HG03095 (cell line): ENCODE measurements at regions not wholly inside any gene's neighbourhood (a gene's known extent, or its start where the extent isn't known, plus 50 kb on each side); places are given as distances from the start of the nearest gene placed in this dataset.

Experiments
- ATAC-seq: cut with Tn5 transposase; IDR thresholded peaks from one replicate; pipeline ENCODE4 v1.9.1; 2021; ENCODE audit warnings: moderate library complexity; ENCODE audit not compliant: unreplicated experiment

DNA sequence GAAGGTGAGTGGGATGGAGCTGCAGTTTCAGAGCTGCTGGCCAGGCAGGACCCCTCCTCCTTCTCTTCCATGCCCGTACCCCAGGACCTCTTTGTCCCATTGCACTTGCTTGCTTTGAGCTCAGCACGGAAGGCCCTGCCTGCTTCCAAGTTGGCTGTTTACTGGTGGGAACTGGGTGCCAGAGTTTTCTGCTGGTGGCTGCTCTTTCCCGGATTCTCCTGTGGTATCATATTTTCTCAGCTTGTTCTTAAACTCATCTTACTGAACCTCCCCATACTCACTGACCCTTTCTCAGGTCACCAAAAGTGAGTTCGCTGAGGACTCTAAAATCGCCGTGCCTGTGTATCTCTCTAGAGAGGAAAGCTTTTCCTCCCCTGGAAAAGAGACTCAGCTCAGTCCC lies 297.7 kb upstream of the TNP1 start:
- no peak for ATAC-seq

- ATAC-seq: no peak
Observed at GRCh38 chr2:217156801-217157200, 296.9 kb upstream of the TNP1 start.

- no peak for ATAC-seq
Observed at GRCh38 chr2:217154923-217155322, 295.1 kb upstream of the TNP1 start.

DNA sequence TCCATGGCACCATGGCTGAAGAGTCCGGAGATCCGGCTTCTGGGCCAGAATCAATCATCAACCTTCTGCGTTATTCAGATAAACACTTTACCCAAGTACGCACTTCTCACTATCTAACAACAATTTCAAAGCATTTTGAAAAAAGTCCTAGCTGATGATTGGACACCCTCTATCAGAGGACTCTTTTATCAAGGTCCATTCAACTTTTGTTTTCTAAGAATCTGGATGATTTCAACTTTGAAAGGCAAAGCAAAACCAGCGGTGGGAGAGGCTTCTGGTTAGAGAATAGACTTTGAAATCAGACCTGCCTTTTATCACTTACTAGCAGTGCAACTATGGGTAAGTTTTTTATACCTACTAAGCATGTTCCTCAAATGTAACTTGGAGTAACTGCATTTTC lies 293.6 kb upstream of the TNP1 start:
- ATAC-seq: no peak

- ATAC-seq: no peak
Observed at GRCh38 chr2:217152831-217153230, 293.0 kb upstream of the TNP1 start.

GRCh38 chr2:217151509-217152206 lies 291.8 kb upstream of the TNP1 start:
- ATAC-seq: no peak

DNA sequence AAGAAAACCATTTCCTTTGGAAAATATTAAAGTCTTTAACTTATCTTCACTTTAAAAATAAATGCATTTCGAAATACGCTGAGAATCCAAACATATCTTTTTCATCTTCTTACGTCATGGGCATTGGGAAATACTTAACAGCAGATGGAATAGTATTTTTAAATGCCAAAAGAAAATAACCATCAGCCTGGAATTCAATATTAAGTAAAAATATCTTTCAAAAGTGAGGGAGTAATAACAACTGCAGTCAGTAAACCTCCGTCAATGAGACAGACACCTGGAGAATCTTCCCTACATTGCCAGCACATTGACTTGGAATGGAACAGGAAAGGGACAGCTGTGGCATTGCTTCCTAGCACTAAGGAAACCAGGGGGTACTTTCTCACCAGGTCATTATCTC lies 290.4 kb upstream of the TNP1 start:
- no peak for ATAC-seq

GRCh38 chr2:217149087-217149660 lies 289.3 kb upstream of the TNP1 start:
- no peak for ATAC-seq

DNA sequence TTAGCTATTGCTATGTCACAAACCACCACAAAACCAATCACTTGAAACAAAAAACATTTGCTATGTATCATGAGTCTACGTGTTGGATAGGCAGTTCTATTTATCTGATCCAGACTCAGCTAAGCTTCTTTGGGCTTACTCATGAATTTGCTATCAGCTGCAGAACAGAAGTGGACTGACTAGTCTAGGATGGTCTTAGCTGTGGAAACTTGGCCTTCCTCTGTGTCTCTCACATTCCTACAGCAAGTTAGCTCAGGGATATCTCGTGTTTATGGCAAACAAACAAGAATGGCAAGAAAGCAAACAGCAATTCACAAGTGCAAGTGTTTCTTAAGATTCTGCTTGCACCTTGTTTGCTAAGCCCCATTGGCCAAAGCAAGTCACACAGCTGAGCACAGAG lies 288.0 kb upstream of the TNP1 start:
- no peak for ATAC-seq

GRCh38 chr2:217146956-217147355 lies 287.1 kb upstream of the TNP1 start:
- no peak for ATAC-seq

- ATAC-seq: no peak
Observed at GRCh38 chr2:217142649-217143266, 282.9 kb upstream of the TNP1 start.

- no peak for ATAC-seq
Observed at GRCh38 chr2:217138284-217138683, 278.4 kb upstream of the TNP1 start.

DNA sequence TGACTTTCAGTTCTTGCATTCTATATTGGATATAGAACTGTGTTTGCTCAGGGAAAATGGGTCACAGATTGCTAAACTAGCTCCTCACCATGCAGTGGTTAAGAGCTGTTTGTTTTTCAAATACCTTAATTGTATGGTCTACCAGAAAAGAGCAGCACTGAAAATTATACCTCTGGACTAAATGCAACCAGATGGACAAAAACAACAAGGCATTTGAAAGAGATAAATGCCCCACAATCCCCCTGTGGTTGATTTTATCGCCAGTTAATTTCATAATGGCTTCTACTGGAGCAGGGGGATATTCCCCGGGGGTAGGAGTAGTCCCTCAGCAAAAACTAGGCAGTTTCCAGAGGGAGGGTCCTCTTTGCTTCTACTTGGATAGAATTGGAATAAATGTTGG lies 267.9 kb upstream of the TNP1 start:
- no peak for ATAC-seq

- ATAC-seq: no peak
Observed at GRCh38 chr2:217125014-217125413, 265.1 kb upstream of the TNP1 start.

DNA sequence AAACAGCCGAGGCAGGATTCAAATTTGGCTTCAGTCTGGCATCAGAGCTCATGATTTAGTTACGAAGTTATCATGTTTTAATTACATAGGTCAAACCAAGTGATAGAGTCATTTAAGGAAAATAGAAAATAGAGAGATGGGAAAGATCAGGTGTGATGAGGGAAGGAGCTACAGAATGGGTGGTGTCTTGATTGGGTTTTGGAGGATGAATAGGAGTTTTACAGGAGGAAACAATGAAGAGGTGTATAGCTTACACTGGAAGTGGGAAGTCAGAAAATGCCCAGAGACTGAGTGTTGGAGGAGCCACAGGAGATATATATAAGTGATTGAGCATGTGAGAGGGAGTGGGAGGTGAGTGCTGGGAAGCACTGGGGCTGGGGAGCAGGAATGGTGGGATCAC lies 264.2 kb upstream of the TNP1 start:
- ATAC-seq: no peak

GRCh38 chr2:217121565-217121964 lies 261.7 kb upstream of the TNP1 start:
- no peak for ATAC-seq

- ATAC-seq: no peak
Observed at GRCh38 chr2:217120429-217120828, 260.6 kb upstream of the TNP1 start.

DNA sequence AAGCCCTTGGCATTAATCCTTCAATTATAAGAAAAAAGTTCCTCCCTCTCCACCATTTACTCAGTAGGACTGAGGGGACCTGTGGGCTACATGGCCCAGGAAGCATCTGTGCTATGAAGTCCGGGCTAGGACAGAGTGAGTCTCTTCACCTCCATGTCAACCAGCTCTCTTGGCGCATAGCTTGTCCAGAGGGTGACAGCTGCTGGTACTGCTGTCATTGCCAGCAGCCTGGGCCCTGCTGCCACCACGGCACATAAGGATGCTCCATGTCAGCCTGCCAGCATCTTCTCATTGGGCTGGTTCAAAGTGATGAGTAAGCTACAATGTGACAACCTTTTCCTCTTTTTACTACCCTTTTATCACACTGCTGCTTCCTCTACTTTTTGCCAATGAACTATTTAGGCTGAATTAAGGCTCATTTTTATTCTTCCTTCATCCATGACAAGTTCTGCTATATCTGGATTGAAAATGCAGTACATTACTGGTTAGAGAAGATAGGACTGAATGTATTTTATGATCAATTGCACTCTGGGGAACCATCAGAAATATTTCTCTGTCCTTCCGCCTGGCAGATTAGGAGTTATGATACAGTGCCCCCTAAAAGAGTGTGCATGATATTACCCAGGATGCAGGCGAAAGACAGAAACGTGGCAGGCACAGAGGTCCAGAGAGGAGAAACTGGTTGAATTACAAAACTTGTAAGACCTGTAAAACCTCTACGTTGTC lies 258.9 kb upstream of the TNP1 start:
- ATAC-seq: no peak

DNA sequence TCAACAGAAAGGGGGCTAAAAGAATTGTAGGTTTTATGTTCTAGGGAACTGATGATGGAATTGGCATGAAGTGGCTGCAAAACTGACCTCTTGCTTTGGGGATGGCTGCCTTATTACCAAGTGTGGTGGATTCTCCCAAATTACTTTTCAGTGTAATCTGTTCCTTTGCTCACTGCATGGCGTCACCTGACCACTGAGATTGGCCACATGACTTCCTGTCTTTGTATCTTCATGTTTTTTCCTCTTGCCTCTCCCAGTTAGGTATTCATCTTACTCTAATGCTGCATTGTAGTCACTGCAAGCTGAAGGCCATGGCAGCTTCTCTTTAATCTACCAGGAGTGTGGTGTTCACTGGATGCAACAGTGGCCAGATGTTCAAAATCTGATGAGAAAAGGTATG lies 257.7 kb upstream of the TNP1 start:
- ATAC-seq: no peak

GRCh38 chr2:217116610-217117009 lies 256.7 kb upstream of the TNP1 start:
- no peak for ATAC-seq

- ATAC-seq: no peak
Observed at GRCh38 chr2:217114117-217114516, 254.3 kb upstream of the TNP1 start.

GRCh38 chr2:217113491-217113890 lies 253.6 kb upstream of the TNP1 start:
- ATAC-seq: no peak
